GM23338 (cell line): ENCODE measurements at regions not wholly inside any gene's neighbourhood (a gene's known extent, or its start where the extent isn't known, plus 50 kb on each side); places are given as distances from the start of the nearest gene placed in this dataset.

Experiments used
- EZH2 ChIP-seq: fragments of 200-600 bp; sonication (generic); IDR thresholded peaks from one replicate; pipeline ENCODE4 v1.8.0; 2017; ENCODE audit warnings: antibody characterized with exemption, mild to moderate bottlenecking, low read depth; ENCODE audit not compliant: unreplicated experiment
- POLR2AphosphoS5 ChIP-seq: IDR thresholded peaks from 2 replicates; pipeline ENCODE4 v1.6.1; 2016; ENCODE audit warnings: antibody characterized with exemption, low read depth
- TF ChIP-seq, protein P1 (sequence below), 2 experiments: fragments of 200-600 bp in 1 of 2; sonication (generic) in 1 of 2; conservative IDR thresholded peaks; 2 replicates each; pipeline versions ENCODE4 v1.5.1 to v1.6.1; 2016 to 2017; ENCODE audit warnings: antibody characterized with exemption in 2 of 2, low read depth in 2 of 2, mild to moderate bottlenecking in 2 of 2, moderate library complexity in 1 of 2
- TF ChIP-seq, protein P2 (sequence below): IDR thresholded peaks from one replicate; pipeline ENCODE4 v1.6.1; 2018; ENCODE audit warnings: antibody characterized with exemption; ENCODE audit not compliant: unreplicated experiment

DNA sequence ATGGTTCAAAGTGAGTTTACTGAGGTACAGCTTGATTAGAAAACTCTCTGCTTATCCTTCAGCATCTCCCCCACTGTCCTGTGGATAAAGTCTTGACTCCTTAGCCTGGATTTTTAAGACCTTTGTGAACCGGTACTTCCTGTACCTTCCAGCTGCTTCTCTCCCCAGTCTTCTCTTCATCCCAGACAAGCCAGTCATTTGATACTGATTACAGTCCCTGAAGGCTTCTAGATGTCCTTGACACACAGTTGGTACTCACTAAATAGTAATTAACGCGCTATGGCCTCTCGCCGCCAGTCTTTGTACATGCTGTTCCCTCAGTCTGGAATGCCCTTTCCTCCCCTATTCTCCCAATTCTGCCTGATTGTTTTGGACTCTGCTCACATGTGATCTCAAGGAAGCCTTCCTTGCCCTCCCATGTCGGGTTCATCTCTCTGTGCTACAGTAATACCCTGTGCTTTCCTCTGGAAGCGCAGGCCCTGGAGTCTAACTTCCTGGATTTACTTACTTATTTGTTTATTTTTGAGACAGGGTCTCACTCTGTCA lies 50.6 kb upstream of the PTGR2 start:
- TF ChIP-seq EZH2: no peak
- no peak for TF ChIP-seq POLR2AphosphoS5
- TF ChIP-seq, protein P1, sequence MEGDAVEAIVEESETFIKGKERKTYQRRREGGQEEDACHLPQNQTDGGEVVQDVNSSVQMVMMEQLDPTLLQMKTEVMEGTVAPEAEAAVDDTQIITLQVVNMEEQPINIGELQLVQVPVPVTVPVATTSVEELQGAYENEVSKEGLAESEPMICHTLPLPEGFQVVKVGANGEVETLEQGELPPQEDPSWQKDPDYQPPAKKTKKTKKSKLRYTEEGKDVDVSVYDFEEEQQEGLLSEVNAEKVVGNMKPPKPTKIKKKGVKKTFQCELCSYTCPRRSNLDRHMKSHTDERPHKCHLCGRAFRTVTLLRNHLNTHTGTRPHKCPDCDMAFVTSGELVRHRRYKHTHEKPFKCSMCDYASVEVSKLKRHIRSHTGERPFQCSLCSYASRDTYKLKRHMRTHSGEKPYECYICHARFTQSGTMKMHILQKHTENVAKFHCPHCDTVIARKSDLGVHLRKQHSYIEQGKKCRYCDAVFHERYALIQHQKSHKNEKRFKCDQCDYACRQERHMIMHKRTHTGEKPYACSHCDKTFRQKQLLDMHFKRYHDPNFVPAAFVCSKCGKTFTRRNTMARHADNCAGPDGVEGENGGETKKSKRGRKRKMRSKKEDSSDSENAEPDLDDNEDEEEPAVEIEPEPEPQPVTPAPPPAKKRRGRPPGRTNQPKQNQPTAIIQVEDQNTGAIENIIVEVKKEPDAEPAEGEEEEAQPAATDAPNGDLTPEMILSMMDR (conservative IDR thresholded peaks at IDR 0.05; ENCODE audit: low read depth in 2 of 2): no peak
- TF ChIP-seq, protein P2, sequence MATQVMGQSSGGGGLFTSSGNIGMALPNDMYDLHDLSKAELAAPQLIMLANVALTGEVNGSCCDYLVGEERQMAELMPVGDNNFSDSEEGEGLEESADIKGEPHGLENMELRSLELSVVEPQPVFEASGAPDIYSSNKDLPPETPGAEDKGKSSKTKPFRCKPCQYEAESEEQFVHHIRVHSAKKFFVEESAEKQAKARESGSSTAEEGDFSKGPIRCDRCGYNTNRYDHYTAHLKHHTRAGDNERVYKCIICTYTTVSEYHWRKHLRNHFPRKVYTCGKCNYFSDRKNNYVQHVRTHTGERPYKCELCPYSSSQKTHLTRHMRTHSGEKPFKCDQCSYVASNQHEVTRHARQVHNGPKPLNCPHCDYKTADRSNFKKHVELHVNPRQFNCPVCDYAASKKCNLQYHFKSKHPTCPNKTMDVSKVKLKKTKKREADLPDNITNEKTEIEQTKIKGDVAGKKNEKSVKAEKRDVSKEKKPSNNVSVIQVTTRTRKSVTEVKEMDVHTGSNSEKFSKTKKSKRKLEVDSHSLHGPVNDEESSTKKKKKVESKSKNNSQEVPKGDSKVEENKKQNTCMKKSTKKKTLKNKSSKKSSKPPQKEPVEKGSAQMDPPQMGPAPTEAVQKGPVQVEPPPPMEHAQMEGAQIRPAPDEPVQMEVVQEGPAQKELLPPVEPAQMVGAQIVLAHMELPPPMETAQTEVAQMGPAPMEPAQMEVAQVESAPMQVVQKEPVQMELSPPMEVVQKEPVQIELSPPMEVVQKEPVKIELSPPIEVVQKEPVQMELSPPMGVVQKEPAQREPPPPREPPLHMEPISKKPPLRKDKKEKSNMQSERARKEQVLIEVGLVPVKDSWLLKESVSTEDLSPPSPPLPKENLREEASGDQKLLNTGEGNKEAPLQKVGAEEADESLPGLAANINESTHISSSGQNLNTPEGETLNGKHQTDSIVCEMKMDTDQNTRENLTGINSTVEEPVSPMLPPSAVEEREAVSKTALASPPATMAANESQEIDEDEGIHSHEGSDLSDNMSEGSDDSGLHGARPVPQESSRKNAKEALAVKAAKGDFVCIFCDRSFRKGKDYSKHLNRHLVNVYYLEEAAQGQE: no peak
